ENCODE measurements at regions not wholly inside any gene's neighbourhood (a gene's known extent, or its start where the extent isn't known, plus 50 kb on each side); places are given as distances from the start of the nearest gene placed in this dataset.

DNA sequence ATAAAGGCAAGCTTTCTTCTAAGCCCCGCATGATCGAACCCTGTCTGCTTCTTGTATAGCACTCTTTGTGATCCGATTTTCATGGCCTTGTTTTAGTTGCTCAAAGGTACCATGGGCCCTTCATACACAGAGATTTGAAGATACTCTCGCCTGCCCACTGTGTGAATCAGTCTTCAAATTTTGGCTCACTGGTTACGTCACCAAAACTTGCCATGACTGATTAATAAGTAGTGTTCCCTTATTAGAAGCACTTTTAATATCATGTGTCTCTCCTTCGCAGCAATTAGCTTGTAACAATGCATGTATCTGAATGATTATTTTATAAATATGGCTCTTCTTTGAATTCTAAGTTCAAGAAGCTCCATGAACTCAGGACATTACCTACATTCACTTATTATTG is 880.5 kb downstream of the STPG2 start:
- no peaks in the 10 kb centered on the region for H3K36me3 Mint-ChIP-seq (ENCODE audit: unreplicated experiment)
- peaks cover 3% of the 10 kb centered on the region for H3K27me3 Mint-ChIP-seq (ENCODE audit: unreplicated experiment)
- H3K27ac Mint-ChIP-seq (ENCODE audit: unreplicated experiment) = no peak overlapping the region
- TF ChIP-seq, protein P1, sequence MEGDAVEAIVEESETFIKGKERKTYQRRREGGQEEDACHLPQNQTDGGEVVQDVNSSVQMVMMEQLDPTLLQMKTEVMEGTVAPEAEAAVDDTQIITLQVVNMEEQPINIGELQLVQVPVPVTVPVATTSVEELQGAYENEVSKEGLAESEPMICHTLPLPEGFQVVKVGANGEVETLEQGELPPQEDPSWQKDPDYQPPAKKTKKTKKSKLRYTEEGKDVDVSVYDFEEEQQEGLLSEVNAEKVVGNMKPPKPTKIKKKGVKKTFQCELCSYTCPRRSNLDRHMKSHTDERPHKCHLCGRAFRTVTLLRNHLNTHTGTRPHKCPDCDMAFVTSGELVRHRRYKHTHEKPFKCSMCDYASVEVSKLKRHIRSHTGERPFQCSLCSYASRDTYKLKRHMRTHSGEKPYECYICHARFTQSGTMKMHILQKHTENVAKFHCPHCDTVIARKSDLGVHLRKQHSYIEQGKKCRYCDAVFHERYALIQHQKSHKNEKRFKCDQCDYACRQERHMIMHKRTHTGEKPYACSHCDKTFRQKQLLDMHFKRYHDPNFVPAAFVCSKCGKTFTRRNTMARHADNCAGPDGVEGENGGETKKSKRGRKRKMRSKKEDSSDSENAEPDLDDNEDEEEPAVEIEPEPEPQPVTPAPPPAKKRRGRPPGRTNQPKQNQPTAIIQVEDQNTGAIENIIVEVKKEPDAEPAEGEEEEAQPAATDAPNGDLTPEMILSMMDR (IDR thresholded peaks at IDR 0.05; ENCODE audit: partially characterized antibody, unreplicated experiment) = no peak
- H3K9me3 Mint-ChIP-seq (ENCODE audit: unreplicated experiment) = no peaks in the 10 kb centered on the region
- H3K4me1 Mint-ChIP-seq (ENCODE audit: low read depth, unreplicated experiment) = no peaks in the 10 kb centered on the region
- H3K4me3 Mint-ChIP-seq (ENCODE audit: unreplicated experiment) = no peak overlapping the region
- no peak for DNase-seq

DNA sequence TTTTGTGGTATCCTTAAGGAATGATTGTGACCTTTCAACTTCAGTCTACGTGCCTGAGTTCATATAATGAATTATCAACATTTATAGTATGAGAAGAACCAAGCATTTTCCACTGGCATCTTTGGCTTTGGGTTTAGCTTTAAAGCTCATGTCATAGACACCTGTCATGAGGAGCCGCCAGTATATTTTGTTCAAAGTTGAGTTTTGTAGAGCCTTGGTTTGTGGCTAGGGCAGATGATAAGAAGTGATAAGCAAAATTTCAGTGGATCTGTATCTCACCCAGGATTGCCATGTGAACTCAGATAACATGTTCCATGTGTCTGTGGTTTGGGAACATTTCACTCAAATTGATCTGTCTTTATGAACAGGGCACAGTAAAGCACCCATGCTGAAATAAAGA is 873.2 kb downstream of the STPG2 start:
- TF ChIP-seq, protein P1 (IDR thresholded peaks at IDR 0.05; ENCODE audit: partially characterized antibody, unreplicated experiment) = no peak
- no peak overlapping the region for H3K4me3 Mint-ChIP-seq (ENCODE audit: unreplicated experiment)
- H3K4me1 Mint-ChIP-seq (ENCODE audit: low read depth, unreplicated experiment) = no peaks in the 10 kb centered on the region
- no peak overlapping the region for H3K27ac Mint-ChIP-seq (ENCODE audit: unreplicated experiment)
- DNase-seq = no peak
- H3K27me3 Mint-ChIP-seq (ENCODE audit: unreplicated experiment) = no peaks in the 10 kb centered on the region
- H3K9me3 Mint-ChIP-seq (ENCODE audit: unreplicated experiment) = no peaks in the 10 kb centered on the region
- H3K36me3 Mint-ChIP-seq (ENCODE audit: unreplicated experiment) = no peaks in the 10 kb centered on the region

DNA sequence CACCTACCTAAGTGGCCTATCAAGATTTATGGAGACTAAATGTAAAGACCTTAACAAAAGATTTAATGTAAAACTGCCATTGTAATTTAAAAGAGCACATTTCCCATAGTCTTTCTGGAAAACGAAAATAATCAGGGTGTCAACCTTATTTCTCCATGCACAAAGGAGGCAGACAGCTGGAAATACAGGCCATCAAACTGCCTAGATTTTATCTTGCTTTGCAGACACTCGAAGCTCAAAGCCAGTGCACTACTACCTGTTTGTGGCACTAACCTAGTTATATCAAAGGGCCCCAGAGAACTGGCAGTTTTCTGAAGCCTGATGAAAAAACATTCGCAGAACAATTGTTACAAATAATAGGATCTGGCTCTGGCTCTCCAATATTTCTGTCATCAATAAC is 863.9 kb downstream of the STPG2 start:
- H3K36me3 Mint-ChIP-seq (ENCODE audit: unreplicated experiment) = no peaks in the 10 kb centered on the region
- no peak overlapping the region for H3K4me3 Mint-ChIP-seq (ENCODE audit: unreplicated experiment)
- DNase-seq = no peak
- H3K9me3 Mint-ChIP-seq (ENCODE audit: unreplicated experiment) = no peaks in the 10 kb centered on the region
- H3K27me3 Mint-ChIP-seq (ENCODE audit: unreplicated experiment) = no peaks in the 10 kb centered on the region
- no peak overlapping the region for H3K27ac Mint-ChIP-seq (ENCODE audit: unreplicated experiment)
- TF ChIP-seq, protein P1 (IDR thresholded peaks at IDR 0.05; ENCODE audit: partially characterized antibody, unreplicated experiment) = no peak
- no peaks in the 10 kb centered on the region for H3K4me1 Mint-ChIP-seq (ENCODE audit: low read depth, unreplicated experiment)

DNA sequence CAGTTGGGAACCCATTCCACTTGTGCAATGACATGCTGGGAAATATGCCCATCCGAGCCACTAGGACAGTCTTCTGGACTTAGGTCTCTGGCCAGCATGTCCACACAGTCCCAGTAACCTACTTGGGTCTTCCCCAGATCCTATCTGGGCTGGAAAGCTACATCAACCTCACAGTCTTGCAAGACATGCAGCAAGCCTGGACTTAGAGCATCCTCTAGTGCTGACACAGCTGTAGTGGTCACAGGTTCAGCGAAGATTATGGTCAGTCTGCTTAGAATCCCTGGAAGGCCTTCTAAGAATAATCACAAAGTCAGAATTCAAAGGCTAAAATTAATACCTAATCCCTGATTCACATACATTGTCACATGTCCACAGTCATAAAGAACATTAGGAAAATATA is 842.7 kb downstream of the STPG2 start:
- Mint-ChIP-seq H3K36me3 (ENCODE audit: unreplicated experiment) (peaks cover 6% of the 10 kb centered on the region), H3K9me3 (ENCODE audit: unreplicated experiment) (peaks cover 3% of the 10 kb centered on the region), H3K27me3 (ENCODE audit: unreplicated experiment) (no peaks in the 10 kb centered on the region), H3K27ac (ENCODE audit: unreplicated experiment) (no peak overlapping the region), H3K4me3 (ENCODE audit: unreplicated experiment) (no peak overlapping the region), H3K4me1 (ENCODE audit: low read depth, unreplicated experiment) (no peaks in the 10 kb centered on the region)
- TF ChIP-seq, protein P1 (IDR thresholded peaks at IDR 0.05; ENCODE audit: partially characterized antibody, unreplicated experiment) = no peak
- no peak for DNase-seq

DNA sequence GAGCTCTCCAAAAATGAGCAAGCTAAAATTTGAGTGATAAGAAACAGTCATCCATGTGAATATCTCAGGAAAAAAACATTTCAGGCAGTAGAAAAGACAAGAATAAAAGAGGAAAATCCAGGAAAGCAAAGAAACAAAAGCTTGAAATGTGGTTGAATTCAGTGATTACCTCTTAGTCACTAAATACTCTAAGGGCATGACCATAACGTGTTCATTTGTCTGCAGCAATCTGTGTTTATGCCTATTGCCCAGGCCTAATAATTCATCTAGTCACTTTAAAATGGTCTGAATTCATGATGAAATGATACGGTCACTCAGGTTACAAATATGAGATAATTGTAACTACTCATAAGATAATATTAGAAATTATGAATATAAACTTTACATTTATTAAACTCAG is 837.9 kb downstream of the STPG2 start:
- H3K4me3 Mint-ChIP-seq (ENCODE audit: unreplicated experiment) = no peak overlapping the region
- H3K27ac Mint-ChIP-seq (ENCODE audit: unreplicated experiment) = no peak overlapping the region
- no peaks in the 10 kb centered on the region for H3K4me1 Mint-ChIP-seq (ENCODE audit: low read depth, unreplicated experiment)
- peaks cover 6% of the 10 kb centered on the region for H3K36me3 Mint-ChIP-seq (ENCODE audit: unreplicated experiment)
- peaks cover 2% of the 10 kb centered on the region for H3K9me3 Mint-ChIP-seq (ENCODE audit: unreplicated experiment)
- H3K27me3 Mint-ChIP-seq (ENCODE audit: unreplicated experiment) = no peaks in the 10 kb centered on the region
- DNase-seq = no peak
- TF ChIP-seq, protein P1 (IDR thresholded peaks at IDR 0.05; ENCODE audit: partially characterized antibody, unreplicated experiment) = no peak

Measured in glutamatergic neuron (in vitro differentiated cells).